Jurkat, Clone E6-1 (cell line): ENCODE measurements at regions not wholly inside any gene's neighbourhood (a gene's known extent, or its start where the extent isn't known, plus 50 kb on each side); places are given as distances from the start of the nearest gene placed in this dataset.

Source experiments
- DNase-seq: peaks from one replicate; pipeline ENCODE4 v3.0.0-alpha.2; 2011; ENCODE audit warnings: low read depth, low spot score
- H3K4me3 ChIP-seq: 2 replicates; pipeline ENCODE4 v1.5.1; 2011; ENCODE audit warnings: mild to moderate bottlenecking, low read length, control low read depth, moderate library complexity

DNA sequence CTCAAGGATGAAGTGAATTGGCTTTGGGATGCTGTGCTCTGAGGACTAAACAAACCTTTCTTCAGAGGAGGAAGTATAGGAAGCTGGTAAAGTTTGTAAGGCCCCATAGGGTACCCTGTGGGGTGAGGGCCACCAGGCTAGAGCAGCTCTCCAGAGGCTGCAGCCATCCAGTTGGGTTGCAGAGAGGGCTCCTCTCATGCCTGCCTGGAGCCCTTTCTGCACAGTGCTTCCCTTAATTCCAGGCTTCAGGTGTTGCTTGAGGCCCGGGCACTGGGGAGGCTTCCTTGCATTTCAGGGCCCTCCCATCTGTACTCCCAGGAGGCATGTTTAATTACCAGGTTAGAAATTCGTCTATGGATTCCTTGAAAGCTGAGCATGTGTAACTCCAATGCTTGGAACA is 95.3 kb upstream of the FSTL4 start:
- no peak for DNase-seq
- H3K4me3 ChIP-seq, result no peak overlapping the region

DNA sequence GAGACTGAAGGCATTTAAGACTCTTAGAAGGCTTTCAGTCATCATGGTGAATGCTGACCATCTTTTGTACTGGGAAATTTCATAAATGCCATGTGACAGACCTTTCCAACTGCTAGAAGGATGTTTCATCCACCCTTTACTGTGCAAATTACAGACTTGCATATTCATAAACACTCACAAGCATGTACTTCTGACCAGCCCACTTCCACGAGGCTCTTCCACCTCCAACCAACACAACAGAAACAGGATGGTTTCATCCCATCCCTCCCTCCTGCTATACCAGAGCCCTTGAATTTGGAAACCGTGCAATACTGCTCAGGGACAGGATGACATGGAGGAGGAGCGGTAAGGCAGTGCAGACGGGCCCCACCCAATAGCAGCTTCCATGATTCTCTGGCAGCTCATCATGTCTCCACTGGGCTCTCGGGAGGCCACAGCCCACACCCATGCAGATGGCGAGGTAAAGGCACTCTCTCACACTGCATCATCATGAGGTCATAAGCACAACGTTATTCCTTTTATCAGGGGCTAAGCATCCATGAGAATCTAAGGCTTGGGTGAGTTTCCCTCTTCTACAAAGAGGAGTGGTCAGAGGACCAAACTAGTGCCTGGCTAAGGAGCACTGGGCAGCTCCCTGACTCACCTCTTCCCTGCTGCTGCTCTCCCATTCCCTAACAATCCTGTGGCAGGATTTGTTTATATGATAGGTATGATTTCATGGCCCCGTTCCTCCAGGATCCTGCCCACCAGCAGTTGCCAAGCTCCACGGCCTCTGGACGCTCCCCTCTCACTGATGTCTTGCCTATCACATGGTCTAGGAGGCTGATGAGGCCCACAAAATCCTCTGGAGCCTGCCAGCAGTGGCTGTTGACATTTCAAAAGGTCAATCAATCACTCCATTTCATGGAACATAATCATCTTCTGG is 94.4 kb upstream of the FSTL4 start:
- DNase-seq, result no peak
- no peak overlapping the region for H3K4me3 ChIP-seq

DNA sequence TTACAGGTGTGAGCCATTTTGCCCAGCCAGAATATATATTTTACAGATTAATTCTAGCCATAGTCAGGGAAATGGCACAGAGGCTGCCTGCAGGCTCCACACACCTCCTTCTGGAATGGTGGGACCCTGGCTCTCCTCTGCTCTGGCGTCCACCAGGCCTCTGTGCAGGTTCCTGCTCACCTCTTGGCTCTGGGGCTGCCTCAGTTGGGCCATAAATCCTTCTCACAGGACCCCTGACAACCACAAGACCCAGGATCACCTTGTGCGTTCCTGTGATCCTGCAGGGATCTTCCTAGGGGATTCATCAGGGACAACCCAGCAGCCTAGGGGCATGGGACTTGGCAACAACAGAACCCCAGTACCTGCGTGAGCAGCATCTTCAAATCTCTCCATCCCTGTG is 93.0 kb upstream of the FSTL4 start:
- H3K4me3 ChIP-seq, result no peak overlapping the region
- DNase-seq, result no peak

DNA sequence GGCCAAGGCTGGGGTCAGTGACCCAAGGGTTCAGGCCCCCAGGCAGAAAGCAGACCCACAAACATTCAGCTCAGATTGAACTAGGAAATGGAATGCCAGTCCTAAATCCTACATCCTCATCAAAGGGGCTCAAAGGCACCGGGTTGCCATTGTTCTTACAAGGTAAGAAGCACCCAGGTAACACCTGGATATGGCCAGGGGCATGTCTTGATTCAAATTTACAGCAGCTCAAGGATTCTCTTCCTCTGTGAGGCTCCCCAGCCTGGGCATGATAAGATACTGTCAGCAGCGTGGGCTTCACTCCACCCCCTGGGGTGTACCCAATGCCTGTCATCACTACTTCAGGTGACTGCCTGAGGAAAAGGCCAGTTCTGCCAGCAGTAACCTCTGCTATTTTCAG is 92.1 kb upstream of the FSTL4 start:
- no peak for DNase-seq
- no peak overlapping the region for H3K4me3 ChIP-seq

DNA sequence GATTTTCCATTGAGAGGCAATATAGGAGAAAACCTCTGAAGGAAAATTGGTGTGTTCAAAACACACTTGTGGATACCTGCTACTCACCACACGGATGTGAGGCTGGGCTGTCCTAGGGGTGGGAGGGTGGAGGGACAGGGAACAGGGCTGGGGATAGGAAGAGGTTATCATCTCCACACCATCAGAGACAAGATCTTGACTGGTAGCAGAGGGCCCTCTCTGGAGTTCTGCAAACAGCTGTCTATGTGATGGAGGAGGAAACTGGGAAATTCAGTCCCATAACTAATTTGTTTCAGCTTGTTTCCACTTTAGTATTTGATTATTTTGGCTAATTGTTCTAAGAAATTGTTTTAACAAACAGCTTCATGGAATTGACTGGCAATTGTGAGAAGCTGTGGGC is 91.6 kb upstream of the FSTL4 start:
- no peak for DNase-seq
- H3K4me3 ChIP-seq, result no peak overlapping the region

DNA sequence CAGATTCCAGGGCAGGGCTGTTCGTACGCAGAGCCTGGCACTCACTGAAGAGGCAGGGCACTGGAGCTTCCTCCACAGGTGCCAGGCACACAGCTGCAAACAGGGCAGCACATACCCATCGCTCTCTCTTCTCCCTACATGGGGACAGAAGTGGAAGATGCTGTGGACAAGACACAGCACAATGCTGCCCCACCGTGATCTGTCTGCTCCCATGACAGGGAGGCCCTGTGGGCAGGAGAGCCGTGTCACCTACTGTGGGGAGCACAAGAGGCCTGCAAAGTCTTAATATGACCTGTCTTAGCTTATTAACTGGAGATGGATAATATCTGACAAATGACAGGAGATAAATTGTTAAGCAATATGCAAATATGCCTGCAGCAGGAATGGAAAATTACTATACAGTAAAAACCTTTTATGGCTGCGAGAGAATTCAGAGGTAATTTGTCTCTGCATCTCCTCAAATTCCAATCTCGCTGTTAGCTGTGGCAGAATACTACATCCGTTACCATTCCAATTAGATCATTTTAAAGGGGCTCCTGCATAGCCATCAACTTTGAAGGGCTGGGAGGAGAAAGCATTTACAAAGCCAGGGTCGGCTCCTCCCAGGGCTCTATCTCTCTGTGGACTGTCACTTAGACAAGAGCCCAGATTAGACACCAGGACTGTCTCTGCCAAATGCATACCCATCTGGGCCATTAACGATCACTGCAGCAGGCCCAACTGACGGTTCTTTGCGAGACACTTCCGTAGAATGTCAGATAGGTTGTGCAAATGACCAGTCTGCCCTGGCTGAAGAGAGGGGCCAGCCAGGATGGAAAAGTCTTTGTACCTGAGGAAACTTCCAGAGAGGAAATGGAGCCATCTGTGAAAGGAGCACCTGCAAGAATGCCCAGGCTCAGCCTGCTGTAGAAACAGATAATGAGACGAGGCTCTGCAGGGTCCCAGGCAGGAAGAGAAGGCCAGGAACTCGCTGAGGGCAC is 90.7 kb upstream of the FSTL4 start:
- H3K4me3 ChIP-seq, result no peak overlapping the region
- no peak for DNase-seq

DNA sequence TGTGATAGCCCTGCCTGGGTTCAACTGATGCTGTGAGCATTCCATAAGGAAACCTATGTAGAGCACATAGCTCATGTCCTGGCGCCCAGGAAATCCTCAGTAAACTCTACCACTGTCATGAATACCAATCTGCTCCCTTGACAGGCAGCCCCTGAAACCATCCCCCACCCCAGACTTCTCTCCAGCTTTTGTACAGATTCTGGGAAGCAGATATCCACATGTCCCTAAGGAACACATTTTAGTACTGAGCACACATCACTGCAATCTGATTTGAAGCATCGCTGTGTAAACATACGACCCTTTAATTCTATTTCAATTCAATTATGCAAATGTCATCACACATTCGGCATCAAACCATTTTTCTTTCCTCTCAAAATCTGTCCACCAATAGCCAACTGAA is 89.5 kb upstream of the FSTL4 start:
- H3K4me3 ChIP-seq, result no peak overlapping the region
- no peak for DNase-seq

DNA sequence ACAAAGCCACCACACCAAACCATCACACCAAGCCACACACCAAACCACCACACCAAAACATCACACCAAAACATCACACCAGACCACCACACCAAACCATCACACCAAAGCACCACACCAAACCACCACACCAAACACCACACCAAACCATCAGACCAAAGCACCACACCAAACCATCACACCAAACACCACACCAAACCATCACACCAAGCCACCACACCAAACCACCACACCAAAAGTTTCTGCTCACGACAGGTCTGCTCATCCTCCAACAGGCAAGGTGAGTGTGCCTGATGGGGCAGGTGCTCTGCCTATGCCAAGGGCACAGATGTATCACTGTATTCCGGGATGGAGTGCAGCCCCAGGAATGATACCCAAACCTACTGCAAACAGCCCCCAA is 87.9 kb upstream of the FSTL4 start:
- DNase-seq, result no peak
- H3K4me3 ChIP-seq, result no peak overlapping the region

DNA sequence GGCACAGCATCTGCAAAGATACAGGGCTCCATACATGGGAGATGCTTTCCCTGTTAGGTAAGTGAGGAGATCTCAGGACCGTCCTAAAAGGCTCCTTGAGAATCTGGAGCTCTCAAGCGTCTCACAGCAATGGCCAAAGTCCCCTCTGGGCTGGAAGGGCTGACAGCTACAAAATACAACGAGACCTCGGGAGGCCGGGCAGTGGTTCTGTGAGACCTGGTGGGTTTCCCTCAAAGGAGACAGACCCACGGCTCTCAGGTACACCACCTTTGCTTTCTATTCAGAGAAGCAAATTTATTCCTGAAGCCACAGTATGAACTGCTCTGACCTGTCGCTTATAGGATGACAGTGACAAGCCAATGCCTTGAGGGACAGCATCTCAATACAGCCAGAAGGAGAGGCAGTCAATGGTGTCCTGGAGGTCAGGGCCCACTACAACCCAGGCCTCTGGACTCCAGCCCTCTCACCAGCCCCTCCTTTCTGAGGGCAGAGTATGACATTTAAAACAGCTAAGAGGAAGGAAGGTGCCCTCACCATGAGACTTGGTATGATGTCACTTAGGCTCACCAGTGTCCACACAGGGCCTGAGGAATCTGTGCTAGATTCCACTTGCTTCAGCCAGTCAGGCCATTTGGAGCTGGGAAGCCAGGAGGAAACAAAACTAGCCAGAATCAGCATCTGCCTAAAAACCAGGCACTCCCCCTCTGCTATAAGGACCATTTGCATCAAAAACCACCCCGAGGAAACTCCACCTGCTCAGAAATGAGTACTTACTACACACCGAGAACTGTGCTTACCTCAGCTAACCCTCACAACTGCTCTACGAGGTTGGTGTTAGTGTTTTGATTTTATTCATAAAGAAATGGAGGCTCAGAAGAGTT is 86.5 kb upstream of the FSTL4 start:
- DNase-seq, result no peak
- H3K4me3 ChIP-seq, result no peak overlapping the region

DNA sequence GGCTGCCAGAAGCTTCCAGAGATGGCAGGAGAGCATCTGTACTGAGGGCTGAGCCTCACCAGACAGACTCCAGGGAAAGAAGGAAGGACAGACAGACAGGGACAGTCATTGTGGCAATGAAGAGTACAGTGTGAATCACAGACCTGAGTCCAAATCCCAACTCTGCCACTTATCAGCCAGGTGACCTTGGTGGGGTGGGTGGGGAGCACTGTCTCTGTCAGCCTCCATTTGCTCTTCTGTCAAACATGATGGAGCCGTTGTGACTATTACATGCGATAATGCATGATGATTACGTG is 85.9 kb upstream of the FSTL4 start:
- no peak overlapping the region for H3K4me3 ChIP-seq
- DNase-seq, result no peak

DNA sequence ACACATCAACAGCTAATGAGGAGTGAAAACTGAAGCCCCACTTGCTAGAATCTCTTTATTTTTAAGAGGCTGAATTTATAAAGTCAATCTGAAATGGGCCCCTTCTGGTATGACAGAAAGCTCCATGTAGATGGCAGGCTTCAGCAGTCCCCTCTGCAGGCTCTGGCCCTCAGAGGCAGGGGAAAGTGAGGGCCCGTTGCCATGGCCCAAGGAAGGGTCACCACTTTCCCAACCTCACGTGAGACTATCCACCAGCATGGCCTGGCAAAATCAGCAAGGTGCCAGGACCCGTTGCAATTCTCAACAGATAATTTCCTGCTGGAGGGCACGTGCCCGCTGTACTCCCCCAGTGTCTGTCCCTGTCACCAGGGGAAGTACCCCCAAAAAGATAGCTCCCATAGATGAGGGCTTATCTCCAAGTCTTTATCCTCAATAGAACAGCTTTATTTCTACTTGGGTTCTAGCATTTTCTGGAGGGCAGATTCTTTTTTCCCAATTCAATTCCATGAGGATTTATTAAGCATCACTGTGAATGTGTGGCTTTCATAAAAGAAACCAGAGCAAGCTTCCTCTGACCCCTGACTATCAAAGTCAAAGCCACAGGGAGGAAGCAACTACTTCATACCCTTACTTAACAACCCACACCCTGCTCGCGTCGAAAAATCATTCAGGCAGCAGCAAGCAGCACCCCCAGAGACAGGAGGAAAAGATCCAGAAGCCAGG is 85.4 kb upstream of the FSTL4 start:
- H3K4me3 ChIP-seq, result no peak overlapping the region

DNA sequence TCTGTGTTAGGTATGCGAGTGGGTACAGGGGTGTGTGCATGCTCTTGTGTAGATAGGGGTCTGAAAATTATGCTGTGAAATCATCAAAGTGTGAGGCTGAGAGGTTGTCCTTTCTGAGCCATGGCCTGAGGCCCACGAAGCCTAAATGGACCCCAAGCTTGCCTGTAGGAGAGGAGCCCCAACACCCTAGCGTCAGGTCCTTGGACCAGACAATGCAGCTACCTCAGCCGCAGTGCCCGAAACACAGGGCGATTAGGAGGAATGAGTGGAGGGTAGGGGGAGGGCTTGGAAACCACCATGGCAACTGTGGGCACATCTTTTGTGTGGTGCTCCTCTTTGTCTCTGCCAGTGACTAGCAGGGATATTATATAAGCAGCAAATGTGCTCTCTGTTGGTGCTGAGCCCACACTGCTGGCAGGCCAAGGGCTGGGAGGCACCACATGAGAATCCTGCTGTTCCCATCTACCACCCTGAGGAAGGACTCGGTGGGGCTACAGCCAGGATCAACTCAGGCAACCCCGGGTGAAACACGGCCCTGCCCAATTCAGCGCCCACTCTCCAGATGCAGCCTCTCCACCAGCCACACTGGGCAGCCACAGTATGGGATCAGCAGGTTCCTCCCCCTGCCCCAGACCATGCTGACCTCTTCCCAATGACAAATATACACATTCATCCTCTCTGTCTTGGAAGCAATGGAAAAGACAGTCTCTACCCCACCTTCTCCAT is 84.6 kb upstream of the FSTL4 start:
- H3K4me3 ChIP-seq, result no peak overlapping the region
- DNase-seq, result no peak

More for the DNA sequence above, 85.4 kb upstream of the FSTL4 start:
- DNase-seq, result no peak

DNA sequence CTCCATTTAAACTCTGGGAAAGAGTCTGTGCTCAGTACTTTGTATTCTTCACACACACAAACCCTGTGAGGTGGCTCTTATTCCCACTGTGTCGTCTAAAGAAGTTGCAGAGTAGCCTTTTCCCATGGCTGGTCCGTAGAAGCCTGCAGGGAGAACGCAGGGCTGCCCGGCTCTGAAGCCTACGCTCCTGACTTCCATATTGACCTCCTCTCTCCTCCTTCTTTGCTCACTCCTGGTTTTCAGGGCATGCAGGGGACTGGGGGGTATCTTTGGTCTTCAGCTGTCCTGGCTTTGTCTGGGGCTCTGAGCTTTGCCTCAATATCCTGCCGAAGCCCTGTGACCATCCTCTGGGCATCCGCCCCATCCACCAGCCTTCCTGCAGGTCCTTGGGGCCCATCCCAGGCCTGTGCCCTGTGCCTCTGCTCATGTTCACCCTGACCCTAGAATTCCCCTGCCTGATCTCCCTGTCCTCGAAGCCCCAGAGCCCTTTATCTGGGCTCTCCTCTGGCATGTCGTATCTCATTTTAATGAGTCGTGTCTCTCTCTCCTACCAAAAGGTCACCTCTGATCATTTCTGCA is 83.8 kb upstream of the FSTL4 start:
- DNase-seq, result no peak
- no peak overlapping the region for H3K4me3 ChIP-seq

DNA sequence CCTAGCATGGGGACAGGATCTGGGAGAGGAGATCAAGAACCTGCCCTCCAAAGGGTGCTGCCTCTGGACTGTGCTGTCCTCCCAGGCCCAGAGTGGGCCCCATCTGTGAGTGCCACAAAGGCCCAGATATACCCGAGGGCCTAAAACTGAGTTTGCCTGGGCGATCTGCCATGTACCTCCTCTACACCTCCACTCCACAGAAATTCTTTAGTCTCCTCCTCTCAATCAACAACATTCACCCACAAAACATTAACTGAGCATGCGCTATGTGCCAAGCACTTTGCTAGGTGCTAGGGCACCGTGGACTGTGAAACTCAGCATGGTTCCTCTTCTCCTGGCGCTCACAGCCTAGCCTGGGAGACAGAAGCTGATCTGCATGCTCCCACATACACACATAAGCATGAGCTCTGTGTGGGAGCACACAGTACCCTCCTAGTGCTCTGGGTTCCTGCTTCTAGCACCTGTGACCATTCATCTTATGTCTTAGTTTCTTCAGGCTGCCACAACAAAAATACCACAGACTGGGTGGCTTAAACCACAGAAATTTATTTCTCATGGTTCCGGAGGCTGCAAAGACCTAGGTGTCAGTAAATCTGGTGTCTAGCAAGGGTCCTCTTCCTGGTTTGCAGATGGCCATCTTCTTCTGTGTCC is 82.0 kb upstream of the FSTL4 start:
- no peak overlapping the region for H3K4me3 ChIP-seq
- peak; percentile 20 for DNase-seq

DNA sequence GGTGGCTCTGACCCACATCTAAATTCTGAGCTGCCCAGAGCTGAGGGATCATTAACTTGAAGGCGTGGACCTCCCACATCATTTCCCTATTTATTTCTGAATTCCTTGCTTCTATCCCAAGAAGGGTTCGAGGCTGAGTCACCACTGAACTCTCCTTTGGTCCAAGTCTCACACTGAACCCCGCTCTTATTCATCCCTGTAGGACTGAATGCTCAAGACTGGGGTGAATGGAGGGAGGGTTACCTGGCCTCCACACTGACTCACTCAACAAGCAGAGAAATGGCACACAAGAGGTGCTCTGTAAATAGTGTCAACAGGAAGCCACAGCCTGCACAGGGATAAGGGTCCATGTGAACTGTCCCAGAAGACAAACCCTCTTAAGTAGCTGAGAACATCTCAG is 79.1 kb upstream of the FSTL4 start:
- H3K4me3 ChIP-seq, result no peak overlapping the region
- no peak for DNase-seq

DNA sequence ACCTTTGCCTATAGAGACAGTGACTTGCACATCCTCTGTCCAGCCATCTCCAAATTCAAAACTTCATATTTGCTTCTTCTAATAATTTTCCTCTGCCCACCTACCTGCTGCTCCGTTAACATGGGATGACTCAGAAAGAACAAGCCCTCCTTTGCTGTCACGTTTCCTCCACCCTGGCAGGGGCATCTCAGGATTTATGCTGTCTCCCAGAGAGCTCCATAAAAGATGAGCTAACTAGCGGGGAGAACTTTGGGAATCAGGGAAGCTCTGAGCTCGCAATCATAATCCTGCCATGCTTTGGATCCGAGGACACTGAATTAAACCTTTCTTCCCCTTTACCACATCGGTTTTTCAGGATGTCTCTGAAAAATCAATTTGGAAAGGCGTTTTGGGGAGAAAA is 78.4 kb upstream of the FSTL4 start:
- no peak overlapping the region for H3K4me3 ChIP-seq

DNA sequence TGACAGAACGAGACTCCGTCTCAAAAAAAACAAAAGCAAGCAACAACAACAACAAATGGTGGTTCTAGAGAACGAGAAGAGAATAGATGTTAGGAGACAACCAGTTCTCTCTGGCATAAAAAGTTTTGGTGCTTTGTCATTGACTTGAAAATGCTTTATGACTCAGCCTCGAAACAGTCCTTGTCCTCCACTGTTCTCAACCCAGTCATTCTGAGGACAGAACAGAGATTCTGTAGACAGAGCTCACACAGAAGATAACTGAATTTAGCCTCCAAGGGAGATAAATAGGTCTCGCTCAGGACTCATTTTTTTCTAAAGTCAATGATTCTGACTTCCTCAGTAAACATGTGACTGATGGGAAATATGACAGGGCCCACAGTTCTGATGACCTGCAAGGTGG is 76.0 kb upstream of the FSTL4 start:
- DNase-seq, result no peak
- H3K4me3 ChIP-seq, result no peak overlapping the region

More for the DNA sequence above, 78.4 kb upstream of the FSTL4 start:
- no peak for DNase-seq
